ENCODE measurements at regions not wholly inside any gene's neighbourhood (a gene's known extent, or its start where the extent isn't known, plus 50 kb on each side); places are given as distances from the start of the nearest gene placed in this dataset.

- TF ChIP-seq CREB3L1 (IDR thresholded peaks at IDR 0.05; ENCODE audit: borderline replicate concordance, low read depth), result no peak
- no peak for TF ChIP-seq ZSCAN29 (IDR thresholded peaks at IDR 0.05)
- TF ChIP-seq PURB (CRISPR knock-in tag; IDR thresholded peaks at IDR 0.05; ENCODE audit: low read depth), result no peak
- TF ChIP-seq GATAD2B (IDR thresholded peaks at IDR 0.05; ENCODE audit: borderline replicate concordance), result no peak
- 0 out of 2 replicates have a peak, but pooled peaks have one; percentile 24 for TF ChIP-seq ZBTB40 (IDR thresholded peaks at IDR 0.05)
- no peak for TF ChIP-seq ZBTB40 (CRISPR knock-in tag; IDR thresholded peaks at IDR 0.05)
- TF ChIP-seq, protein P1, sequence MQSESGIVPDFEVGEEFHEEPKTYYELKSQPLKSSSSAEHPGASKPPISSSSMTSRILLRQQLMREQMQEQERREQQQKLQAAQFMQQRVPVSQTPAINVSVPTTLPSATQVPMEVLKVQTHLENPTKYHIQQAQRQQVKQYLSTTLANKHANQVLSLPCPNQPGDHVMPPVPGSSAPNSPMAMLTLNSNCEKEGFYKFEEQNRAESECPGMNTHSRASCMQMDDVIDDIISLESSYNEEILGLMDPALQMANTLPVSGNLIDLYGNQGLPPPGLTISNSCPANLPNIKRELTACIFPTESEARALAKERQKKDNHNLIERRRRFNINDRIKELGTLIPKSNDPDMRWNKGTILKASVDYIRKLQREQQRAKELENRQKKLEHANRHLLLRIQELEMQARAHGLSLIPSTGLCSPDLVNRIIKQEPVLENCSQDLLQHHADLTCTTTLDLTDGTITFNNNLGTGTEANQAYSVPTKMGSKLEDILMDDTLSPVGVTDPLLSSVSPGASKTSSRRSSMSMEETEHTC (IDR thresholded peaks at IDR 0.05), result no peak
- no peak; the same call in 1 of the 2 replicates for TF ChIP-seq ZKSCAN1 (IDR thresholded peaks at IDR 0.05; ENCODE audit: low read depth, low read length)
- TF ChIP-seq SRSF9 (IDR thresholded peaks at IDR 0.05; ENCODE audit: borderline replicate concordance, low read depth, low read length), result no peak
- TF ChIP-seq RBM15 (IDR thresholded peaks at IDR 0.05; ENCODE audit: insufficient read depth, low read length), result no peak
- TF ChIP-seq ZNF766 (CRISPR knock-in tag; conservative IDR thresholded peaks at IDR 0.05), result peak; percentile 66; the same call in 1 of the 2 replicates
- no peak for TF ChIP-seq ELK1 (CRISPR knock-in tag; IDR thresholded peaks at IDR 0.05)
- TF ChIP-seq ZNF76 (CRISPR knock-in tag; IDR thresholded peaks at IDR 0.05; ENCODE audit: borderline replicate concordance), result no peak
- TF ChIP-seq MYNN (IDR thresholded peaks at IDR 0.05), result no peak
- TF ChIP-seq MYNN (CRISPR knock-in tag; IDR thresholded peaks at IDR 0.05), result no peak
- TF ChIP-seq, protein P2, sequence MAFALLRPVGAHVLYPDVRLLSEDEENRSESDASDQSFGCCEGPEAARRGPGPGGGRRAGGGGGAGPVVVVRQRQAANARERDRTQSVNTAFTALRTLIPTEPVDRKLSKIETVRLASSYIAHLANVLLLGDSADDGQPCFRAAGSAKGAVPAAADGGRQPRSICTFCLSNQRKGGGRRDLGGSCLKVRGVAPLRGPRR (CRISPR knock-in tag; IDR thresholded peaks at IDR 0.05), result no peak
These were observed 187.5 kb upstream of the ECI2 start (continued) for GRCh38 chr6:4322846-4323309.

Measured in K562 (cell line).